Mesenchymal stem cell (in vitro differentiated cells and primary cell): ENCODE measurements at regions not wholly inside any gene's neighbourhood (a gene's known extent, or its start where the extent isn't known, plus 50 kb on each side); places are given as distances from the start of the nearest gene placed in this dataset.

ENCODE experiments used
- DNase-seq: peaks from one replicate; pipeline ENCODE4 v3.0.0-alpha.2; 2013
- H2AFZ ChIP-seq: one replicate; pipeline ENCODE4 v1.6.1; 2013; ENCODE audit warnings: low read depth, mild to moderate bottlenecking, control low read depth, inconsistent platforms, low read length, moderate library complexity
- H2AK5ac ChIP-seq: 2 replicates; pipeline ENCODE4 v1.6.1; 2013; ENCODE audit warnings: low read length, moderate library complexity, mild to moderate bottlenecking, inconsistent platforms; ENCODE audit not compliant: severe bottlenecking
- H2BK120ac ChIP-seq: one replicate; pipeline ENCODE4 v1.6.1; 2013; ENCODE audit warnings: low read depth, mild to moderate bottlenecking, inconsistent platforms, low read length, moderate library complexity
- H2BK12ac ChIP-seq, 2 experiments: one replicate each; pipeline ENCODE4 v1.6.1; 2013; ENCODE audit warnings: inconsistent platforms in 2 of 2, low read length in 2 of 2, mild to moderate bottlenecking in 2 of 2, moderate library complexity in 2 of 2, control low read depth in 1 of 2
- H2BK15ac ChIP-seq: one replicate; pipeline ENCODE4 v1.6.1; 2013; ENCODE audit warnings: mild to moderate bottlenecking, low read depth, inconsistent platforms; ENCODE audit not compliant: poor library complexity, severe bottlenecking
- H2BK5ac ChIP-seq: 2 replicates; pipeline ENCODE4 v1.6.1; 2013; ENCODE audit warnings: low read depth, mild to moderate bottlenecking, low read length, control low read depth, inconsistent platforms; ENCODE audit not compliant: poor library complexity, severe bottlenecking
- H3K14ac ChIP-seq, 2 experiments: one replicate each; pipeline ENCODE4 v1.6.1; 2013; ENCODE audit warnings: inconsistent platforms in 2 of 2, low read length in 2 of 2, control low read depth in 1 of 2, mild to moderate bottlenecking in 1 of 2, moderate library complexity in 1 of 2
- H3K18ac ChIP-seq, 2 experiments: one replicate each; pipeline ENCODE4 v1.6.1; 2013; ENCODE audit warnings: inconsistent platforms in 2 of 2, low read length in 2 of 2, control low read depth in 1 of 2, low read depth in 1 of 2, mild to moderate bottlenecking in 1 of 2
- H3K23ac ChIP-seq, 2 experiments: one replicate each; pipeline ENCODE4 v1.6.1; 2013; ENCODE audit warnings: inconsistent platforms in 2 of 2, low read length in 2 of 2, mild to moderate bottlenecking in 2 of 2, moderate library complexity in 2 of 2, control low read depth in 1 of 2
- H3K27ac ChIP-seq: 2 replicates; pipeline ENCODE4 v1.5.1; 2013; ENCODE audit warnings: mild to moderate bottlenecking, moderate library complexity, low read length, control low read depth, inconsistent platforms; ENCODE audit not compliant: poor library complexity, severe bottlenecking
- H3K27me3 ChIP-seq, 2 experiments: 2 replicates each; pipeline versions ENCODE4 v1.6.1 to v1.7.0; 2013; ENCODE audit warnings: low read length in 2 of 2, mild to moderate bottlenecking in 2 of 2, moderate library complexity in 2 of 2, control low read depth in 1 of 2, inconsistent platforms in 1 of 2; ENCODE audit not compliant: control insufficient read depth in 1 of 2, insufficient read depth in 1 of 2
- H3K36me3 ChIP-seq, 2 experiments: 2 replicates each; pipeline versions ENCODE4 v1.6.1 to v1.7.0; 2013; ENCODE audit warnings: low read length in 2 of 2, control low read depth in 1 of 2, inconsistent platforms in 1 of 2, low read depth in 1 of 2, mild to moderate bottlenecking in 1 of 2; ENCODE audit not compliant: insufficient read depth in 2 of 2, control insufficient read depth in 1 of 2
- H3K4ac ChIP-seq, 2 experiments: one replicate each; pipeline ENCODE4 v1.6.1; 2013; ENCODE audit warnings: inconsistent platforms in 2 of 2, low read length in 2 of 2, mild to moderate bottlenecking in 2 of 2, moderate library complexity in 2 of 2, control low read depth in 1 of 2, low read depth in 1 of 2
- H3K4me1 ChIP-seq: 2 replicates; pipeline ENCODE4 v1.6.1; 2013; ENCODE audit warnings: low read depth, low read length, control low read depth; ENCODE audit not compliant: control insufficient read depth, insufficient read depth
- H3K4me2 ChIP-seq: 2 replicates; pipeline ENCODE4 v1.6.1; 2013; ENCODE audit warnings: low read length, mild to moderate bottlenecking, inconsistent platforms; ENCODE audit not compliant: poor library complexity, severe bottlenecking
- H3K4me3 ChIP-seq, 2 experiments: 2 replicates each; pipeline versions ENCODE4 v1.5.1 to v1.7.0; 2013; ENCODE audit warnings: low read length in 2 of 2, mild to moderate bottlenecking in 2 of 2, control low read depth in 1 of 2, low read depth in 1 of 2; ENCODE audit not compliant: insufficient read depth in 1 of 2
- H3K79me1 ChIP-seq: replicated peaks from 2 replicates; pipeline ENCODE4 v1.6.1; 2013; ENCODE audit warnings: mild to moderate bottlenecking, control low read depth, low read length, inconsistent platforms; ENCODE audit not compliant: poor library complexity, severe bottlenecking
- H3K9ac ChIP-seq: 2 replicates; pipeline ENCODE4 v1.7.0; 2013; ENCODE audit warnings: mild to moderate bottlenecking, low read length, moderate library complexity
- H3K9me3 ChIP-seq: 2 replicates; pipeline ENCODE4 v1.7.0; 2013; ENCODE audit warnings: mild to moderate bottlenecking, low read length; ENCODE audit not compliant: control insufficient read depth
- H4K8ac ChIP-seq: one replicate; pipeline ENCODE4 v1.6.1; 2013; ENCODE audit warnings: inconsistent platforms, mild to moderate bottlenecking, low read length, moderate library complexity
- H4K91ac ChIP-seq: one replicate; pipeline ENCODE4 v1.6.1; 2013; ENCODE audit warnings: mild to moderate bottlenecking, low read length, inconsistent platforms
- WGBS: methylation state at CpG from one replicate; pipeline ENCODE4 v1.1.7; 2013; ENCODE audit warnings: mixed read lengths; 5-methylcytosine and 5-hydroxymethylcytosine counted together

- Histone ChIP-seq H2BK120ac (no peak overlapping the region), H3K4ac (no peak overlapping the region), H3K4me2 (no peak overlapping the region), H3K27ac (no peak overlapping the region), H3K4me1 (no peaks in the 10 kb centered on the region), H3K36me3 (no peaks in the 10 kb centered on the region), H4K91ac (no peak overlapping the region), H3K79me1 (no peaks in the 10 kb centered on the region), H2BK5ac (no peak overlapping the region), H2AK5ac (no peak overlapping the region), H2BK12ac (no peak overlapping the region), H3K9ac (no peak overlapping the region), H3K14ac (no peak overlapping the region), H2BK15ac (no peak overlapping the region), H2AFZ (no peak overlapping the region), H3K27me3 (no peaks in the 10 kb centered on the region), H3K4me3 (no peak overlapping the region), H3K23ac (no peak overlapping the region), H3K18ac (no peak overlapping the region), H3K9me3 (peaks cover 4% of the 10 kb centered on the region), H4K8ac (no peak overlapping the region)
- DNase-seq: no peak
- 62% methylated on average over 7 of the region's 7 CpGs for WGBS
Observed at GRCh38 chr22:47811971-47812370, 1049.5 kb downstream of the TBC1D22A start.

GRCh38 chr22:47810505-47811500, 1048.4 kb downstream of the TBC1D22A start:
- WGBS: 79% methylated on average over 24 of the region's 24 CpGs
- Histone ChIP-seq H3K18ac (no peak overlapping the region), H3K14ac (no peak overlapping the region), H2AFZ (no peak overlapping the region), H3K9me3 (peaks cover 4% of the 10 kb centered on the region), H2BK120ac (no peak overlapping the region), H2AK5ac (no peak overlapping the region), H3K4me1 (no peaks in the 10 kb centered on the region), H3K4me3 (no peak overlapping the region), H3K9ac (no peak overlapping the region), H3K4ac (no peak overlapping the region), H3K36me3 (no peaks in the 10 kb centered on the region), H3K27me3 (no peaks in the 10 kb centered on the region), H3K4me2 (no peak overlapping the region), H3K27ac (no peak overlapping the region), H2BK15ac (no peak overlapping the region), H4K91ac (no peak overlapping the region), H4K8ac (no peak overlapping the region), H2BK12ac (no peak overlapping the region), H3K79me1 (no peaks in the 10 kb centered on the region), H3K23ac (no peak overlapping the region), H2BK5ac (no peak overlapping the region)
- no peak for DNase-seq

GRCh38 chr22:47808886-47809620, 1046.6 kb downstream of the TBC1D22A start:
- no peak overlapping the region for H3K4me2 ChIP-seq
- no peak overlapping the region for H2BK12ac ChIP-seq
- no peak overlapping the region for H2AK5ac ChIP-seq
- H3K27ac ChIP-seq: no peak overlapping the region
- no peak overlapping the region for H3K4me3 ChIP-seq
- H3K4ac ChIP-seq: no peak overlapping the region
- no peaks in the 10 kb centered on the region for H3K79me1 ChIP-seq
- no peak overlapping the region for H3K23ac ChIP-seq
- 86% methylated on average over 10 of the region's 10 CpGs for WGBS
- no peak overlapping the region for H2BK5ac ChIP-seq
- H3K9me3 ChIP-seq: peaks cover 9% of the 10 kb centered on the region
- H3K36me3 ChIP-seq: no peaks in the 10 kb centered on the region
- H2BK120ac ChIP-seq: no peak overlapping the region
- H4K91ac ChIP-seq: no peak overlapping the region
- no peak for DNase-seq
- H3K18ac ChIP-seq: no peak overlapping the region
- H3K14ac ChIP-seq: no peak overlapping the region
- H3K27me3 ChIP-seq: no peaks in the 10 kb centered on the region
- H3K4me1 ChIP-seq: no peaks in the 10 kb centered on the region
- H4K8ac ChIP-seq: no peak overlapping the region
- H3K9ac ChIP-seq: no peak overlapping the region
- no peak overlapping the region for H2AFZ ChIP-seq
- no peak overlapping the region for H2BK15ac ChIP-seq

- Histone ChIP-seq H3K27ac (no peak overlapping the region), H4K91ac (no peak overlapping the region), H3K14ac (no peak overlapping the region), H2BK12ac (no peak overlapping the region), H2BK15ac (no peak overlapping the region), H3K23ac (no peak overlapping the region), H3K79me1 (no peaks in the 10 kb centered on the region), H3K4me3 (no peak overlapping the region), H2BK120ac (no peak overlapping the region), H3K9ac (no peak overlapping the region), H3K4me1 (no peaks in the 10 kb centered on the region), H3K4me2 (no peak overlapping the region), H3K18ac (no peak overlapping the region), H2BK5ac (no peak overlapping the region), H3K27me3 (no peaks in the 10 kb centered on the region), H4K8ac (no peak overlapping the region), H3K36me3 (no peaks in the 10 kb centered on the region), H3K4ac (no peak overlapping the region), H2AFZ (no peak overlapping the region), H2AK5ac (no peak overlapping the region), H3K9me3 (peaks cover 10% of the 10 kb centered on the region)
- 64% methylated on average over 5 of the region's 6 CpGs for WGBS
- no peak for DNase-seq
Observed at GRCh38 chr22:47808236-47808635, 1045.8 kb downstream of the TBC1D22A start.
